GM10266 (cell line): ENCODE measurements at regions not wholly inside any gene's neighbourhood (a gene's known extent, or its start where the extent isn't known, plus 50 kb on each side); places are given as distances from the start of the nearest gene placed in this dataset.
A peak's percentile ranks its signal among the peaks of the same experiment; 100 is the strongest.

ENCODE experiments used
- DNase-seq: peaks from one replicate; pipeline ENCODE4 v3.0.0; 2012; ENCODE audit errors: extremely low spot score
- CTCF ChIP-seq: IDR thresholded peaks from 2 replicates; pipeline ENCODE4 v1.5.1; 2012; ENCODE audit warnings: mild to moderate bottlenecking, low read depth; ENCODE audit not compliant: control insufficient read depth, insufficient read depth; ENCODE audit errors: missing control alignments

DNA sequence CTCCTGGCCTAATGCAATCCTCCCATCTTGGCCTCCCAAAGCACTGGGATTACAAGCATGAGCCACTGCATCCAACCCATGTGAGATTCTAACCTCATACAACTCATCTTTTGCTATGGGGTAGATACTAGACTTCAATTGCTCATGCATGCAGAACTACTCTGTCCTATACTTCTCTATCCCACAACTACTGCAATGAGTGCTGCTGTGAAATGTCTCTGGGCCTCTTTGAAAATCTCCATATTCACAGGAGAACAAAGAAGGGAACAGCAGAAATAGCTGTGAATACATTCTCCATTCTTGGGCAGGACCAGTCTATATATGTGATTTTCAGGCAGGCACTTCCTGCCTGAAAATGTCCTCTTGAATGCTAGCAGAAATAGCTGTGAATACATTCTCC is 220.7 kb upstream of the GRIP1 start:
- no peak for TF ChIP-seq CTCF
- DNase-seq: no peak

DNA sequence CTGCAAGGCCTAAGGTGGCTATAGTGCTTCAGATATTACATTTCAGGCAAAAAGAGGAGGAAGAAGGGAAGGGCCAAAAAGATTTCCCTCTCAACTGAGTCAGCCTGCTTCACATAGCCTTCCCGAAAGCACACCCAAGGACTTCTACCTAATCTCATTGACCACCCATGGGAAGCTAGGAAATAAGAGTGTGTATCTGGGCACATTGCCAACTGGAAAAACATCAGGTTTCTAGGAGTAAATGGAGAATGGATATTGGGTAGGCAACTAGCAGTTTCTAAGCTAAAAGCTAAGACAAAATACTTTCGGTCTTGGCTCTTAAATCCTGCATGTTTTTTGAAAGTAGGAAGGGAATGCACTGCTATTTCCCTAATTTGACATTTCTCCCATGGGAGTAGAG is 221.7 kb upstream of the GRIP1 start:
- no peak for DNase-seq
- no peak for TF ChIP-seq CTCF

DNA sequence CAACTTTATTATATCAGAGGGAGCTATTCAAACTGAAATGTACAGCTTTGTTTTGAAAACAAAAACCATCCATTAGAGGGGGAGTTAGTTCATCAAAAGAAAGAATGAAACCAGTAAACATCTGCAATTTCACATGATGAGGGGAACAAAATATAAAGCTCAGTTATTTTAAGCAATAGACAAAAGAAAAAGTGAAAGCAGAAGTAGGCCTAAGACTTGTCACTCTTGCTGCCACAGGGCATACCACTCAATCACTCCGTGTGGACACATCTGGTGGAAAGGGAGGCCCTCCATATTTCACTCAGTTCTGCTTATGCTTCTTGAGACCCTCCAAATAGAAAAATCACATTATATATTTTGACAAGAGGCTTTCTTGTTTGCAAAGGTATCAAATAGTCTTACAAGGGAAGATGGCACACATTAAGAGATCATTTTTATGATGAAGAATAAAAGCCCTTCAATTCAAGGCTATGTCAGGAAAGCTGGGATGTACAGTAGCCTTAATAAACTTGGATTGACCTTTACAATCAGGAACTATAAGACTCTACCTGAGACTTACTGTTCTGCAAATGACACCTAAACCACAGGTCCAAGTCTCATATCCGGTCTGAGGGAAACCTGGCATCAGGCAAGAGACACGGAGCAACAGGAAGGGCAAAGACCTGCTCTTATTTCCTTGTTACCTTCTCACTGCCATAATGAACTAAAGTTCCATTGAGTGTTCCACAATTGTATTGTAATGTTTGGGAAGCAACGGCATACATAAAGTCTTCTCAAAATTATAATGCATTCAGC is 222.5 kb upstream of the GRIP1 start:
- peak; percentile 32 for DNase-seq
- TF ChIP-seq CTCF: no peak

DNA sequence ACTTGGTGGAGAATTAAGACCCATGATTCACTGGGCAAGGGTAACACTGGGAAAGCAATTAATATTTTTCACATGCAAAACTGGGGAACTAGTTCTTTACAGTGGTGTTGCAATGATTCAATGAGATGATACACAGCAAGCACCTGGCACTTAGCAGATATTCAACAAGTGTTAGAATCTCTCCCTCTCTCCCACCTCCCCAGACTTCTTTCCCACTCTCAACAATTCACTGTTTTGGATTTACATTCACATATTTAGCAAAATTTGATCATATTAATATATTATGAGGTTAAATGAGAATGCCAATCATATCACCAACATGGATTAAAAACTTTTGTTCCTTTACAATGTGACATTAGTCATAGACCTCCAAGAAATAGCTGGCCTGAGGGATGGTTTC is 223.1 kb upstream of the GRIP1 start:
- TF ChIP-seq CTCF: no peak
- no peak for DNase-seq

GRCh38 chr12:66903782-66904396 is 225.0 kb upstream of the GRIP1 start:
- no peak for DNase-seq
- TF ChIP-seq CTCF: no peak

GRCh38 chr12:66905201-66905600 is 226.3 kb upstream of the GRIP1 start:
- no peak for DNase-seq
- TF ChIP-seq CTCF: no peak

- no peak for TF ChIP-seq CTCF
- no peak for DNase-seq
Observed at GRCh38 chr12:66910366-66910974, 231.6 kb upstream of the GRIP1 start.
